NCI-H226 (cell line): ENCODE measurements at regions not wholly inside any gene's neighbourhood (a gene's known extent, or its start where the extent isn't known, plus 50 kb on each side); places are given as distances from the start of the nearest gene placed in this dataset.
A peak's percentile ranks its signal among the peaks of the same experiment; 100 is the strongest.
"Not testable (repeated sequence)": the region's sequence is repeated elsewhere in the genome, so short reads cannot be mapped to it uniquely, and the experiment has no call there.

Source experiments
- DNase-seq: peaks from one replicate; pipeline ENCODE4 v3.0.0-alpha.2; 2015

DNA sequence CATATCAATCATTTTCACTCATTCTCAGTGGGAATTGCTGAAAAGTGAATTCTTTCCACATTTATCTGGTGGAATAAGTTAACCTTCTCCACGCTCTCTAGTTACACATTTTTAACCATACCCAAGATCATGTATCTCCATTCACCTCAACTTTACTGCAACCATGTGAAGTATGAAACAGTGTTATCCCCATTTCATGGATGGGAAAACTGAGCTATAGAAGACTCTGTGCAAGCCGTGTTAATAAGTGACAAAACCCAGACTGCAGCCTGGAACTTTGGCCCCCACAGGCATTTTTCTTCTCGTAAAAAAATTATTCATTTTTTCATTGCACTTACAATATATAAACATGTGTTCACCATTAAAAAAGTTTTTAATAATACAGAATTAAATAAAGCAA lies 82.4 kb upstream of the CCND2 start:
- DNase-seq = no peak

GRCh38 chr12:4190366-4191063 lies 83.0 kb upstream of the CCND2 start:
- no peak for DNase-seq

DNA sequence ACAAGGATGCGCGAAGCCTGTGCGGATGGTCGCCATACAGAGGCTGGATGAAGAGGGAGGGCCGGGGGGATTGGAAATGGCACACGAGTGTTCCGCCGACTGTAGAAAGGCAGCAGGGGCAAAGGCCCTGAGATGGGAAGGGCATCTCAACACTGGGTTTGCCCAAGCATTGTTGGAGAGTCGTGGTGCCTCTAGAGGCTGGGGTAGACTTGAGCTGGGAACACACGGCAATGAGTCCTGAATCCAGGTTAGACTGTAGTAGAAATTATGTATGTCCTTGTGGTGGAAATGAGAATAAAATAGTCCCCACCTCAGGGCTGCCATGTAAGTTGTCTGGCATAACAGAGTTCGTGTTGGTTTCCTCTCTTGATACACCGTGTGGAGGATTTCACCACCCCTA lies 83.8 kb upstream of the CCND2 start:
- no peak for DNase-seq

DNA sequence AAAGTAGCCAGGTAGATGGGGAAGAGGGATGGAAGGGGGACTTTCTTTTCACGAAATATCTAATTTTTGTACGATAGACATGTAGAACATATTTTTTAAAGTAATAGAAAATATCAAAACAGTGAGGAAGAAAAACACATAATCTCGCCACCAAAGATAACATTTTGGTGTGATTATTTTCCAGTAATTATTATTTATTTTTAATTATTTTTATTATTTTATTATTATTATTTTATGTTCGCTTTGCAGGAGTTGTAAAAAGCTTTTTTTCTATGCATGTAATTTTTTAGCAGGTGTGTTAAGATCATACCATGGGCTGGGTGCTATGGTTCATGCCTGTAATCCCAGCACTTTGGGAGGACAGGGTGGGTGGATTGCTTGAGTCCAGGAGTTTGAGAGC lies 85.6 kb upstream of the CCND2 start:
- DNase-seq = no peak

- not testable (repeated sequence) for DNase-seq
Observed at GRCh38 chr12:4187315-4187714, 86.2 kb upstream of the CCND2 start.

- no peak for DNase-seq
Observed at GRCh38 chr12:4178424-4179170, 95.0 kb upstream of the CCND2 start.

- DNase-seq = no peak
Observed at GRCh38 chr12:4177262-4177661, 96.3 kb upstream of the CCND2 start.

DNA sequence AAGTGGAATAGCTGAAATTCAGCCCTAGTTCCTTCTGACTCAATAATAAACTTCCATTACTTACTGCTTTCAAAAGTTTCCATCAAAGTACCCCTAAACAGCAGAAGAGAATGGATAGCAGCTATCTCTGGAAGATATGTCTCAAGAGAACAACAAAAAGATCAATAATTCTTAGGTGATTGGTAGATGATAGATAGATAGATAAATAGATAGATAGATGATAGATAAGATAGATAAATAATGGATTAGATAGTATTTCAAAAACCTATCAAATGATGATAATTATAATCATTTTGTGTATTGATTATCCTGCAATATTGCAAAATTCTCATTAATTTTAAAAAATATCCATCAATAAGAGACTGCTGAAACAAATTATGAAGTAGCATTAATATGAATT lies 97.4 kb upstream of the CCND2 start:
- DNase-seq = no peak

- DNase-seq = no peak
Observed at GRCh38 chr12:4174417-4174816, 99.1 kb upstream of the CCND2 start.

DNA sequence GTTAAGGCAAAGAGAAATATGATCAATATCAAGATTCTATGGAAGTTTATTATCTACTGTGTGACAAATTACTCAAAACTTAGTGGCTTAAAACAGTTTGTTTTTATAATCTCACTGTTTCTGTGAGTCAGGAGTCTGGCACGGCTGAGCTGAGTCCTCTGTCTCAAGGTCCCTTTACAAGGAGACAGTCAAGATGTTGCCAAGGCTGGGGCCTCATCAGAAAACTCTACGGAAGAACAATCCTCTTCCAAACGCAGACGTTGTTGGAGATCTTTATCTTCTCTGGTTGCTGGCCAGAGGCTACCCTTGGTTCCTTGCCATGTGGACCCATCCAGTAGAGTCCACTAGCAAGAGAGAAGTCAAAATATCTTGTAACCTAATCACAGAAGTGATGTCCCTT lies 100.6 kb upstream of the CCND2 start:
- no peak for DNase-seq

DNA sequence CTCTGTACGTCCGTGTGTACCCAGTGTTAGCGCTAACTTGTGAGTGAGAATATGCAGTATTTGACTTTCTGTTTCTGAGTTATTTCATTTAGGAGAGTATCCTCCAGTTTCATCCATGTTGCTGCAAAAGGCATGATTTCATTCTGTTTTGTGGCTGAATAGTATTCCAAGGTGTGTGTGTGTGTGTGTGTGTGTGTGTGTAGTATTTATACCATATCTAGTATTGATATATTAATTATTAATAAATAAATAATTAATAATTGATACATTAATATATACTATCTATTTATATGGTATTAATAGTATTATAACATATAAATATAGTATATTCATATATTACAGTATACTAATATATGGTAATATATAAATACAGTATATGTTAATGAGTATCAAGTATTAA lies 101.8 kb upstream of the CCND2 start:
- no peak for DNase-seq

- no peak for DNase-seq
Observed at GRCh38 chr12:4169959-4170358, 103.6 kb upstream of the CCND2 start.

- no peak for DNase-seq
Observed at GRCh38 chr12:4169531-4169930, 104.0 kb upstream of the CCND2 start.

GRCh38 chr12:4168036-4168435 lies 105.5 kb upstream of the CCND2 start:
- no peak for DNase-seq

DNA sequence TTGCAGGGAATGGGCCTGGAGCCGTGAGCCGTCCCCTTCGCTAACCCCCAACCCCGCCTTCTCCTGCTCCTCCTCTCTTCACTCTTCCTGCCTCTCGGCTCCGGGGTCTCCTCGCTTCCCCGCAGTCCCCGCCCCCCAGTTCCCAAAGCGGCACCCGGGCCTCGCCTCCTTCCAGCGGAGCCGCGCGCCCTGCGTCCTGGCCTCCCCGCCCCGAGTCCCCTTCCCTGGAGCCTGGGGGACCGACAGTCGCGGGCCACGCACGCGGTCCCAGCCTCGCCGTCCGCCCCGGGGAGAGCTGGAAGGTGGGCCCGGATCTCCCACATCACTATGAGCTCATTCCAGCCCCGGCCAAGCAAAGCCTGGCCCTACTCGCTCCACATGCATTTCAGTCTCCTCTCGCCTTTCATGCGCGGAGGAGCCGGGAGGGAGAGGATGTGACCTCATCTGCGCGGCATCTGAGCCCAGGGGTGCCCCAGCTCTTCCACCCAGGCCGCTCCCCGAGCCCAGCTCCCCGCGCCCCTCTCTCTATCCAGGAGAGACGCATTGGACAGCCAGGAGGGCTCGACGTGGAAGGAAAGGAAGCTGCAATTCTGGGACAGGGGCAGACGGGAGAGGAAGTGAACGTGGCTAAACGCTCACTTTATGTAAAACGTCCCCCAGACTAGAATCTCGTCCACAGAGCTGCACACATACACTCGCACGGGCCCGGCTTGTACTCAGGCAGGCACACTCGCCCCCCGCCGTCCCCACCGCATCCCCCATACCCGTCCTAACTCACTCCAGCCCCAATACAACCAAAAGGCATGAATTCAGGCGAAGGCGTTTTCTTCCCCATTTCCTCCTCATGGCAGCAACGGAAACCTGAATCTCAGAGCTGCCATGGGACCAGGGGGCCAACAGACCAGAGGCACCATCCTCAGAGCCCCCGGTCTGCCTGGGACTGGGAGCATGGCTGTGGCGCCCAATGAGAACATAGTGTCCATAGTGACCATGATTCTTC lies 108.7 kb upstream of the CCND2 start:
- peak; percentile 93 for DNase-seq

- peak; percentile 6 for DNase-seq
Observed at GRCh38 chr12:4164188-4164558, 109.4 kb upstream of the CCND2 start.

DNA sequence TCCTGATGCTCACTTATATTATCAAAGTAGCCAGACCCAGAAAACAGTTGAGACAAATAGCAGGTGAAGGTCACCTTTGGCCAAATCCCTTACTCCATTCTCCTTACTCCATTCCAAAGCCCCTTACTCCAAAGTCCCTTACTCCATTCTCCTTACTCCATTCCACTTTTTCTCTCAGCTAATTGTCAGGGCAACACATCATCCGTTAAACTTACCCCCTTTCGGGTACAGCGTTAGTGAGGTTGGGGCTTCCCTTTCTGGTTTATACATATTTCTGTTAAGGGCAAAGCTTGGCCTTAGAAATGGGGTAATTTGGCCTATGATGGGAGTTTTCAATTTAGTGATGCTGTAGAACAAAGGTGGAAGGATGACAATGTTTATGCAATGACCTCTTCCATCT lies 111.8 kb upstream of the CCND2 start:
- no peak for DNase-seq

DNA sequence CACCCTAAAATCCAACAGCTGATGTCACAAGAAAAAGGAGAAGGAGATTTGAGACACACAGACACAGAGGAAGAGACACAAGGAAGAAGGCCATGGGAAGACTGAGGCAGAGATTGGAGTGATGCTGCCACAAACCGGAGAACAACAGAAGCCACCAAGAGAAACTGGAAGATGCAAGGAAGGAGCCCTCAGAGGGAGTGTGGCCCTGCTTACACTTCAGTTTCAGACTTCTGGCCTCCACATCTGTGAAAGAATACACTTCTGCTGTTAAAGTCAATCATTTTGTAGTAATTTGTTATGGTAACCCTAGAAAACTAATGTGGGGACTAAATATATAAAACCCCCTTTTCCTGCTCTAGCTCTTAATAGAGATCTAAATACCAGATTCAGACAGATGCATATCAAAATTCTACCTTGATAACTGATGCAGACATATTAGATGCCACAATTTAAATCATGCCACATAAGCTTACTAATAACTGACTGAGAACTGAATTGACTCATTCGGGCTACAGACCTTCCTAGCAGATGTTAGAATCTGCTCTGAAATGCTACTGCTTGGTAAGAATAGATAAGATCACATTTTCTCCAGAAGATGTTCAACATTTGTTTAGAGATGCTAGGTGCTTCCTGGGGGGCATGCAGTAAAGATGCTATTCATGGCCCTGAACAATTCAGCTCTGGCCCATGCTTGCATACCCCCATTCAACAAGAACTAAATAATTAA lies 113.1 kb upstream of the CCND2 start:
- DNase-seq = no peak

DNA sequence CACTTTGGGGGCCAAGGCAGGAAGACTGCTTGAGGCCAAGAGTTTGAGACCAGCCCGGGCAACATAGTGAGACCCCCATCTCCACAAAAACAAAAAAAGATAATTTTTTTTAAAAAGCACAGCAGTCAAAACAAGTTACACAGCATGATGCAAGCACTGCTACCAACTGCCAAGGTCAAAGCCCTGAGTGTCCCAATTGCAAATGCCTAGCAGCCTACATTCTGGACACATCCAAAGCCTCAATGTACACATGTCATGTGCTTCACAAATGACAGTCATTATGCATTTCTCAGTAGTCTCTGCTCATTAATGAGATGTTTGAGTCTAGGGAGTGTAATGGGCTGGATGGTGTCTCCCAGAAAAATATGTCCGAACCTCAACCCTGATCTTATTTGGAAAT lies 113.7 kb upstream of the CCND2 start:
- DNase-seq = no peak

- no peak for DNase-seq
Observed at GRCh38 chr12:4158306-4158705, 115.3 kb upstream of the CCND2 start.

- peak; percentile 45 for DNase-seq
Observed at GRCh38 chr12:4157122-4157521, 116.4 kb upstream of the CCND2 start.

DNA sequence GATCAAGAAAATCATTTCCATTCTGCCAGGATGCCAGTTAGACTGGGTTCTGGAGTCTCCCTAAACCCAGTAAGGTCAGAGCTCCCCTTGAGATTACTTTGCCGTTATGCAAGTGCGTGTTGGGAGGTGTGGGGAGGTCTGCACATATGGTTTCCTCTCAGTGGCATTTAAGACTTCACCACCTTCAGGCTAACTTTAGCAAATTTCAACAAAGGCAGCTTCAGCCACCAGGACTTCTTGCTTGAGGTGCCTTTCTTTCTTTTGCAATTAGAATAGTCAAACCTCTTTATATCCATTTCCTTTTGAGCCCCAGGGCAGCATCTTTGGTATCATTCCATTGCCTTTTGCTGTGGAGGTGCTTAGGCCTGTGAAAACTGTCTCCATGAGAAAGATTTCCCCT lies 117.2 kb upstream of the CCND2 start:
- DNase-seq = no peak

GRCh38 chr12:4154672-4155225 lies 118.8 kb upstream of the CCND2 start:
- no peak for DNase-seq
